IMR-90 (cell line): ENCODE measurements at regions not wholly inside any gene's neighbourhood (a gene's known extent, or its start where the extent isn't known, plus 50 kb on each side); places are given as distances from the start of the nearest gene placed in this dataset.

Source experiments
- ATAC-seq: fragments of 200-7000 bp; cut with Tn5 transposase; 2 replicates; pipeline ENCODE4 v1.9.1; 2020; ENCODE audit warnings: low read depth, mild to moderate bottlenecking, moderate library complexity
- BruUV-seq: library from RNA; stranded (reverse); fragments of 400-500 nt; replicated peaks from 2 replicates; lab custom pipeline; 2021; lab: Mats Ljungman, UMichigan
- CTCF ChIA-PET: fragments of 300-600 bp; formaldehyde crosslinking; extraction: SDS; loops from one replicate; lab custom pipeline; 2021; ENCODE audit warnings: antibody characterized with exemption; lab: Yijun Ruan, JAX
- POLR2A ChIA-PET: fragments of 300-600 bp; sonication (Branson Sonifier 250); formaldehyde crosslinking; loops from one replicate; lab custom pipeline; 2022; ENCODE audit warnings: antibody characterized with exemption; ENCODE audit not compliant: unreplicated experiment; lab: Charles Lee
- DNase-seq: peaks from one replicate; pipeline ENCODE4 v3.0.0; 2013
- H2AFZ ChIP-seq: replicated peaks from 2 replicates; pipeline ENCODE3; 2013; ENCODE audit warnings: low read length, mild to moderate bottlenecking; ENCODE audit not compliant: poor library complexity
- H2AK5ac ChIP-seq: 2 replicates; pipeline ENCODE4 v1.6.1; 2013; ENCODE audit warnings: low read depth, low read length, inconsistent platforms
- H2AK9ac ChIP-seq: replicated peaks from 2 replicates; pipeline ENCODE3; 2013; ENCODE audit warnings: mild to moderate bottlenecking, low read depth, low read length, moderate library complexity; ENCODE audit not compliant: poor library complexity
- H2BK120ac ChIP-seq: 2 replicates; pipeline ENCODE4 v1.6.1; 2013; ENCODE audit warnings: low read depth, low read length, inconsistent platforms
- H2BK15ac ChIP-seq: 3 replicates; pipeline ENCODE4 v1.6.1; 2013; ENCODE audit warnings: low read depth, low read length, inconsistent platforms
- H2BK20ac ChIP-seq: 2 replicates; pipeline ENCODE4 v1.6.1; 2013; ENCODE audit warnings: low read depth, mild to moderate bottlenecking, inconsistent platforms, low read length, moderate library complexity
- H2BK5ac ChIP-seq: 2 replicates; pipeline ENCODE4 v1.6.1; 2013; ENCODE audit warnings: mild to moderate bottlenecking, low read depth, low read length, inconsistent platforms; ENCODE audit not compliant: poor library complexity, severe bottlenecking
- H3K14ac ChIP-seq: replicated peaks from 2 replicates; pipeline ENCODE4 v1.6.1; 2013; ENCODE audit warnings: low read depth, low read length, inconsistent platforms
- H3K18ac ChIP-seq: 2 replicates; pipeline ENCODE4 v1.6.1; 2013; ENCODE audit warnings: low read depth, low read length, control low read depth
- H3K23ac ChIP-seq: 2 replicates; pipeline ENCODE4 v1.6.1; 2013; ENCODE audit warnings: low read depth, low read length, inconsistent platforms
- H3K27ac ChIP-seq: 2 replicates; pipeline ENCODE4 v1.5.1; 2013; ENCODE audit warnings: mild to moderate bottlenecking, control low read depth, low read length; ENCODE audit not compliant: insufficient read depth
- H3K27me3 ChIP-seq: 2 replicates; pipeline ENCODE4 v1.6.1; 2013; ENCODE audit warnings: low read length; ENCODE audit not compliant: control insufficient read depth, insufficient read depth
- H3K36me3 ChIP-seq: 2 replicates; pipeline ENCODE4 v1.6.1; 2013; ENCODE audit warnings: low read length, mixed read lengths; ENCODE audit not compliant: control insufficient read depth, insufficient read depth
- H3K4ac ChIP-seq: 2 replicates; pipeline ENCODE4 v1.6.1; 2013; ENCODE audit warnings: low read depth, low read length, inconsistent platforms
- H3K4me1 ChIP-seq: 2 replicates; pipeline ENCODE4 v1.6.1; 2013; ENCODE audit warnings: low read length, mixed read lengths; ENCODE audit not compliant: control insufficient read depth, insufficient read depth
- H3K4me2 ChIP-seq: 2 replicates; pipeline ENCODE4 v1.6.1; 2013; ENCODE audit warnings: low read depth, mild to moderate bottlenecking, control low read depth, low read length, moderate library complexity
- H3K4me3 ChIP-seq: 2 replicates; pipeline ENCODE4 v1.5.1; 2013; ENCODE audit warnings: low read depth, mild to moderate bottlenecking, control low read depth, low read length, moderate library complexity; ENCODE audit not compliant: insufficient read depth
- H3K56ac ChIP-seq: 2 replicates; pipeline ENCODE4 v1.6.1; 2013; ENCODE audit warnings: low read length, inconsistent platforms; ENCODE audit not compliant: insufficient read depth; ENCODE audit errors: extremely low read depth
- H3K79me1 ChIP-seq, 2 experiments: 2 replicates each; pipeline ENCODE4 v1.6.1; 2013; ENCODE audit warnings: low read length in 2 of 2, inconsistent platforms in 1 of 2, low read depth in 1 of 2
- H3K9ac ChIP-seq: 2 replicates; pipeline ENCODE4 v1.6.1; 2013; ENCODE audit warnings: low read depth, low read length, control low read depth
- H3K9me1 ChIP-seq: 2 replicates; pipeline ENCODE4 v1.6.1; 2013; ENCODE audit warnings: low read length, inconsistent platforms; ENCODE audit not compliant: insufficient read depth
- H3K9me3 ChIP-seq: 2 replicates; pipeline ENCODE4 v1.6.1; 2013; ENCODE audit warnings: low read length; ENCODE audit not compliant: control insufficient read depth, insufficient read depth
- H4K20me1 ChIP-seq: 2 replicates; pipeline ENCODE4 v1.6.1; 2013; ENCODE audit warnings: low read length, inconsistent platforms; ENCODE audit not compliant: insufficient read depth
- H4K5ac ChIP-seq: 2 replicates; pipeline ENCODE4 v1.6.1; 2013; ENCODE audit warnings: mild to moderate bottlenecking, low read depth, low read length, control low read depth
- H4K8ac ChIP-seq, 2 experiments: 2 replicates each; pipeline ENCODE4 v1.6.1; 2013; ENCODE audit warnings: low read depth in 2 of 2, low read length in 2 of 2, control low read depth in 1 of 2, inconsistent platforms in 1 of 2
- H4K91ac ChIP-seq: 2 replicates; pipeline ENCODE4 v1.6.1; 2013; ENCODE audit warnings: low read depth, low read length, inconsistent platforms; ENCODE audit not compliant: insufficient read depth
- MAZ ChIP-seq: IDR thresholded peaks from 2 replicates; pipeline ENCODE4 v1.6.1; 2012; ENCODE audit warnings: low read depth, mild to moderate bottlenecking, low read length, improper control_type of control experiment, moderate library complexity, borderline replicate concordance
- NFE2L2 ChIP-seq: fragments of 150-350 bp; IDR thresholded peaks from 2 replicates; pipeline ENCODE4 v1.6.1; 2016; ENCODE audit warnings: low read depth, mild to moderate bottlenecking, low read length
- RFX5 ChIP-seq: IDR thresholded peaks from 2 replicates; pipeline ENCODE4 v1.8.0; 2012; ENCODE audit warnings: low read depth, mild to moderate bottlenecking, low read length, moderate library complexity
- WGBS, 2 experiments: methylation state at CpG; one replicate each; pipeline versions ENCODE4 v1.1.5 to v1.1.7; 2013; ENCODE audit warnings: missing lambda C conversion rate in 2 of 2; ENCODE audit not compliant: insufficient read length in 1 of 2; ENCODE audit errors: extremely low coverage in 2 of 2; 5-methylcytosine and 5-hydroxymethylcytosine counted together
- dilution Hi-C: fragments of 300-500 bp; cut with HindIII; formaldehyde crosslinking; loops from one replicate; pipeline ENCODE4 v1.14.3; 2018; ENCODE audit warnings: low sequenced_read_pairs; ENCODE audit not compliant: unreplicated experiment
- in situ Hi-C: fragments of 300-500 bp; cut with MboI; formaldehyde crosslinking; loops from 3 replicates; pipeline ENCODE4 v1.14.3; 2019; ENCODE audit warnings: low sequenced_read_pairs, inconsistent platforms, mixed read lengths
- intact Hi-C: fragments of 100-400 bp; cut with micrococcal nuclease; formaldehyde crosslinking; loops from 2 replicates; pipeline ENCODE4 v1.10.0; 2022

- Histone ChIP-seq H2AFZ (no peak overlapping the region), H3K14ac (no peak overlapping the region), H3K27ac (no peak overlapping the region), H4K20me1 (no peaks in the 10 kb centered on the region), H3K56ac (no peak overlapping the region), H3K23ac (no peak overlapping the region), H3K36me3 (no peaks in the 10 kb centered on the region), H3K4me3 (no peak overlapping the region), H2BK15ac (no peak overlapping the region), H2AK5ac (no peak overlapping the region), H3K4me1 (peaks cover 2% of the 10 kb centered on the region; the same call in 1 of the 2 replicates), H3K79me1 (no peaks in the 10 kb centered on the region), H2AK9ac (no peak overlapping the region), H3K27me3 (no peaks in the 10 kb centered on the region), H3K9me3 (no peaks in the 10 kb centered on the region), H3K4ac (no peak overlapping the region), H4K91ac (no peak overlapping the region), H3K4me2 (no peak overlapping the region), H3K9me1 (no peaks in the 10 kb centered on the region; the same call in 1 of the 2 replicates), H3K18ac (no peak overlapping the region), H2BK120ac (no peak overlapping the region), H3K9ac (no peak overlapping the region), H2BK5ac (no peak overlapping the region), H2BK20ac (no peak overlapping the region), H4K8ac (no peak overlapping the region), H4K5ac (no peak overlapping the region)
- POLR2A ChIA-PET = no interaction called here
- dilution Hi-C loops (no loop called here), intact Hi-C loops (no loop called here), in situ Hi-C loops (no loop called here)
- DNase-seq = no peak
- WGBS, 2 experiments = no CpG with 5 or more reads among the region's 5 CpGs
- BruUV-seq = no TSS peak
- ATAC-seq = no peak
- no peak for TF ChIP-seq RFX5
- no peak for TF ChIP-seq MAZ
- TF ChIP-seq NFE2L2 = no peak
- CTCF ChIA-PET = interaction anchor here (0.6 kb wide), 1 partner anchor 30 kb away, joined by 3 read pairs; no protein-coding TSS in a partner anchor
Measured at GRCh38 chr2:48202863-48203642, 111.4 kb upstream of the FOXN2 start.
